IPS-15b (cell line): ENCODE measurements at regions not wholly inside any gene's neighbourhood (a gene's known extent, or its start where the extent isn't known, plus 50 kb on each side); places are given as distances from the start of the nearest gene placed in this dataset.
"Not testable (repeated sequence)": the region's sequence is repeated elsewhere in the genome, so short reads cannot be mapped to it uniquely, and the experiment has no call there.

Source experiments
- H3K27me3 ChIP-seq: one replicate; pipeline ENCODE4 v1.6.1; 2013; ENCODE audit warnings: low read length; ENCODE audit not compliant: control insufficient read depth, insufficient read depth
- H3K36me3 ChIP-seq: one replicate; pipeline ENCODE4 v1.6.1; 2013; ENCODE audit warnings: low read length; ENCODE audit not compliant: control insufficient read depth, insufficient read depth
- H3K4me1 ChIP-seq: one replicate; pipeline ENCODE4 v1.6.1; 2013; ENCODE audit warnings: mild to moderate bottlenecking, low read length; ENCODE audit not compliant: control insufficient read depth, insufficient read depth
- H3K4me3 ChIP-seq: one replicate; pipeline ENCODE4 v1.5.1; 2013; ENCODE audit warnings: low read depth, low read length
- H3K9ac ChIP-seq: one replicate; pipeline ENCODE4 v1.6.1; 2013; ENCODE audit warnings: low read depth, mild to moderate bottlenecking, low read length
- H3K9me3 ChIP-seq: one replicate; pipeline ENCODE4 v1.6.1; 2013; ENCODE audit warnings: mild to moderate bottlenecking, low read length; ENCODE audit not compliant: control insufficient read depth, insufficient read depth

DNA sequence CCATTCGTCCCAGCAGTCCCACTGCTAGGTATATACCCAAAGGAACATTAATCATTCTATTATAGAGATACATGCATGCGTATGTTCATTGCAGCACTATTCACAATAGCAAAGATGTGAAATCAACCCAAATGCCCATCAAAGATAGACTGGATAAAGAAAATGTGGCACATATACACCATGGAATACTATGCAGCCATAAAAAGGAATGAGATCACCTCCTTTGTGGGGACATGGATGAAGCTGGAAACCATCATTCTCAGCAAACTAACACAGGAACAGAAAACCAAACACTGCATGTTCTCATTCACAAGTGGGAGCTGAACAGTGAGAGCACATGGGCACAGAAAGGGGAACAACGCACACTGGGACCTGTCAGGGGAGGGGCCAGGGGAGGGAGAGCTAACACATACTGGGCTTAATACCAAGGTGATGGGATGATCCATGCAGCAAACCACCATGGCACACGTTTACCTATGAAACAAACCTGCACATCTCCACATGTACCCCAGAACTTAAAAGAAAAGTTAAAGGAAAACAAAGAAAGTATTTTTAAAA, 183.3 kb upstream of the PFKP start:
- H3K36me3 ChIP-seq, H3K9me3 ChIP-seq, H3K9ac ChIP-seq, H3K27me3 ChIP-seq, H3K4me3 ChIP-seq, H3K4me1 ChIP-seq: not testable (repeated sequence)

DNA sequence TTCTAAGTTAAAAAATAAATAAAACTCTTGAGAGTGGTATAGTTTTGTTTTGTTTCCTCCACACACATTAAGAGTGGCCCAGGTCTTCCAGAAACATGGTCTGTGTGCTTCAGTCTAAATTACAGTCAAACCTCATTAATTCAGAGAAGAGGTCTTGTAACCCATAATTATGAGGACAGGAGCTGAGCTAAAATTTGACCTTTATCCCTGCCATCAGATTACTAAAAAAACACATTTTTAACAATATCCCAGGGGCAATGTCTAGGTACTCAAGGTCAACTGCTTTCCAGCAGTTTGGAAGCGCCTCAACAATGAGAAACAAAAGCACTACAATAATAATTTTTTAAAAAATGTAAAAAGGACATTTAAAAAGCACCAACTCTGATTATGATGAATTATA, 184.1 kb upstream of the PFKP start:
- no peaks in the 10 kb centered on the region for H3K9me3 ChIP-seq
- H3K27me3 ChIP-seq = no peaks in the 10 kb centered on the region
- H3K4me1 ChIP-seq = no peaks in the 10 kb centered on the region
- no peak overlapping the region for H3K4me3 ChIP-seq
- no peaks in the 10 kb centered on the region for H3K36me3 ChIP-seq
- no peak overlapping the region for H3K9ac ChIP-seq

DNA sequence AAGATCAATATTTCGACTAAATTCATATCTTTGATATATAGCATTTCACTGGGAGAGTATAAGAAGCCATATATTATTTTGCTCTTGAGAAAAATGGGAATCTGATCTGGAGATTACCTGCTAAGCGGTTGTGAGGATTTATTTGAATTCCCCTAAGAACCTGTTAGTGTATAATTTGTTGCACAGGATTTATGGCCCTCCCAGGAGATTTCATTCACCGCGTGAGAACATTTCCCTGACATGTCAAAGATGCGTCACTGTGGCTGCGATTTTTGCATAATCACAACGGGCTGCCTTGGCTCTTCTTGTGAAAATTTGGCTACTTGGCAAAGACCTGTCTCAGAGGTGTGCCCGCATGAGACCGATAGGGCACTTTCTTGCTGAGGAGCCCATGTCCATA, 184.7 kb upstream of the PFKP start:
- Histone ChIP-seq H3K27me3 (no peaks in the 10 kb centered on the region), H3K36me3 (no peaks in the 10 kb centered on the region), H3K4me3 (no peak overlapping the region), H3K9me3 (no peaks in the 10 kb centered on the region), H3K9ac (no peak overlapping the region), H3K4me1 (no peaks in the 10 kb centered on the region)

DNA sequence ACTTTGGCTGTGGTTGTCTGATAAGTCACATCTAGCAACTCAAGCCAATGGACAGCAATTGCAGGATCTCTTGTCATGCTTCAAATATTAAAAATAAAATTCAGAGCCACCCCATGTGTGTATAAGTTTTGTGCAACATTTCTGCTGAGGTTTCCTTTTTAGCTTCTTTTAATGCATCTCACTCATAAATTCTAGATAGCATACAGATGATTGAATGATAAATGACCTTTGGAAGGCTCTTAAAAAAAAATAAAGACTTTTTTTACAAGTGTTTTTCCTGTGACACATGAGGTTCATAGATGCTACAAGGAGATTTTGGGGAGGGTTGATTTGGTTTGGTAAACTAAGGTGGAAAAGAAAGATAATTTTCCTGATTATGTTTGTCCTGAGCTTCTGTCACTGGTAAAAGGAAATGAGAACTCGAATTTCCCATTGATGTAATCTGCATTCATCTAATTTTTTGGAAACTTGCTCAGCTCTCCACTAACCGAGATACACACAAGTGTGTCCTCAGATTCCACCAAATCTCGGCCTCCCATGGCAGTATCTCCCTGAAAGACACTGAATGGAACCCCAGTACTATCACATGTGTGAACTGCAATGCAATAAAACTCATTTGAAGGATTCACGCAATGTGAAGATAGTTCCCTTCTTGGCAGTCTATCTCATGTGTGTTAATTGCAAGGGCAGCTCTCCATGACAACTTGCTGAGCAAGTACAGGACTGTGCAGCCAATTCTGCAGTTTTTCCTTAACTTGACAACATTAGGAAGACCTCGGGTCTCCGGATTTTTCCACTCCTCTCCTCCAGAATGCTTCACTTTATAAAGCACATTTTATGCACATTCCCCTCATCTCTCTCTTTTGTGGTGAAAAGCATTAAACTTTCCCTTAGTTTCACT, 185.4 kb upstream of the PFKP start:
- H3K9me3 ChIP-seq = no peaks in the 10 kb centered on the region
- no peaks in the 10 kb centered on the region for H3K4me1 ChIP-seq
- no peaks in the 10 kb centered on the region for H3K27me3 ChIP-seq
- H3K9ac ChIP-seq = no peak overlapping the region
- no peak overlapping the region for H3K4me3 ChIP-seq
- H3K36me3 ChIP-seq = no peaks in the 10 kb centered on the region

DNA sequence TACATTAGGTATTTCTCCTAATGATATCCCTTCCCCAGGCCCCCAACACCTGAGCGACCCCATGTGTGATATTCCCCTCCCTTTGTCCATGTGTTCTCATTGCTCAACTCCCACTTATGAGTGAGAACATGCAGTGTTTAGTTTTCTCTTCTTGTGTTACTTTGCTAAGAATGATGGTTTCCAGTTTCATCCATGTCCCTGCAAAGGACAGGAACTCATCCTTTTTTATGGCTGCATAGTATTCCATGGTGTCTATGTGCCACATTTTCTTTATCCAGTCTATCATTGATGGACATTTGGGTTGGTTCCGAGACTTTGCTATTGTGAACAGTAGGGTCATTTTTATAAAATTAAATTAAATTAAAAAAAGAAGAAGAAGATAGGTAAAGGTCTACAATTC, 187.3 kb upstream of the PFKP start:
- not testable (repeated sequence) for H3K36me3 ChIP-seq, H3K9ac ChIP-seq

DNA sequence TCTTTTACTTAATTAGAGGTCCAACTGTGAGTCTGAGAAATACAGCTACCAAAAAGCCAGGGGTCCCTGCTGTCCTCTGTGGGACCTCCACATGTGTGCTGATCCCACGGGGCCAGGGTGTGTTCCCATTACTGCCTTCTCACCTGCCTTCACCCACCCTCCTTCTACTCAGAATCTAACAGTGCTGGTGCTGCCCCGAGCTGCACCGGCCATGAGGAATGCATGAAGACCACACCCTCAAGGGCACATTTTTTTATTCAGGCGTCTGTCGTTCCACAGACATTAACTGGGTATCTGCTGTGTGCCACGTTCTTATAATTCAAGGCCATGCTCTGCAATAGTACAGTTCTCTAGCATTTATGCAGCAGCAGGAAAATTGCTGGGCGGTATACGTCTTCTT, 188.5 kb upstream of the PFKP start:
- H3K4me3 ChIP-seq = no peak overlapping the region
- no peaks in the 10 kb centered on the region for H3K36me3 ChIP-seq
- H3K27me3 ChIP-seq = no peaks in the 10 kb centered on the region
- no peak overlapping the region for H3K9ac ChIP-seq
- H3K4me1 ChIP-seq = no peaks in the 10 kb centered on the region
- no peaks in the 10 kb centered on the region for H3K9me3 ChIP-seq

More for the DNA sequence above, 187.3 kb upstream of the PFKP start:
- H3K4me1 ChIP-seq, H3K9me3 ChIP-seq, H3K27me3 ChIP-seq, H3K4me3 ChIP-seq: not testable (repeated sequence)

DNA sequence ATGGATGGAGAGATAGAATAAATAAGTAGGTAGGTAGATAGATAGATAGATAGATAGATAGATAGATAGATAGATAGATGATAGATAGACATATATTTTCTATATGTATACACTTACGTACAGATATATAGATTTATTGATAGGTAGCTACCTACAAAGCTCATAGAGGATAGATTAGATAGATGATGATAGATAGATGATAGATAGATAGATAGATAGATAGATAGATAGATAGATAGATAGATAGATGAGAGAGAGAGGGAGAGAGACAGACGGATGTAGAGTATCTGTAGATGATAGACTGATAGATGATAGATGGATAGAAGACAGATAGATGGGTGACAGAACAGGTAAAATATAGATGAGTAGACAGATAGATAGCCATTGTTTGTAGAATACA, 191.3 kb upstream of the PFKP start:
- Histone ChIP-seq H3K4me1 (peaks cover 1% of the 10 kb centered on the region), H3K9ac (no peak overlapping the region), H3K27me3 (no peaks in the 10 kb centered on the region), H3K9me3 (no peaks in the 10 kb centered on the region), H3K4me3 (no peak overlapping the region), H3K36me3 (no peaks in the 10 kb centered on the region)

DNA sequence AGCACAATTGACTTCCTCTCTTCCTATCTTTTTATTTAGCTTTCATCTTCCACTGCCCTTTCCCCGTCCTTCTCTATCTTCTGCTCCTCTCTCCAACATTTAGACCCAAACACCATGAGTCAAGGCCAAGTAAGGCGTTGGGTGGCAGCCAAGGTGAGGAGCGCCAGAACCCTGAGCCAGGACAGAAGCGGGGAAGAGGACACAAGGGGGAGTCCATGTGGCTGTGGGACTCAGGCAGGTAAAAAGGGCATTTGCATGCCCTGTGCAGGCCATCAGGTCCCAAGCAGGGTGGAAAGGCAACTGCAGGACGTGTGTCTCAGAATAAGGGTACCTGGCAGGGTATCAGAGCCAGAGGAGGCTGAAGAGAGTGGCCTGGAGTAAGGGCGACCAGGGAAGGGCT, 192.4 kb upstream of the PFKP start:
- H3K9me3 ChIP-seq = no peaks in the 10 kb centered on the region
- H3K4me1 ChIP-seq = peaks cover 2% of the 10 kb centered on the region
- H3K4me3 ChIP-seq = no peak overlapping the region
- no peak overlapping the region for H3K9ac ChIP-seq
- H3K36me3 ChIP-seq = no peaks in the 10 kb centered on the region
- no peaks in the 10 kb centered on the region for H3K27me3 ChIP-seq

DNA sequence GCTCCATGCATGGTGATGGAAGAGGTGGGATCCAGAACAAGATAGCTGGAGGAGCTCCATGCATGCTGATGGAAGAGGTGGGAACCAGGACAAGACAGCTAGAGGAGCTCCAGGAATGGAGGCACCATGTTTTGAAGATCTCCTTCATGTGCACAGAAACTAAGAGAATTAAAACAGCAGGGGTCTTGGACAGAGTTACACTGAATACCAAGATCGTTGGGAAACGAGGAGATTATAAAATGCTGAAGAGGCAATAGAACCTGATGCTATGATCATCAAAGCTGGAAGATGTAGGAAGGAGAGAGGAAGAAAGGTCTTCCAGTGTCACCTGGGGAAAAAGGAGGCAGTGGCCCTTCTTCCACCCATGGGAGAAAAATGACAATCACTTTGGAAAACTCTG, 193.6 kb upstream of the PFKP start:
- Histone ChIP-seq H3K9me3 (no peaks in the 10 kb centered on the region), H3K9ac (no peak overlapping the region), H3K4me3 (no peak overlapping the region), H3K36me3 (no peaks in the 10 kb centered on the region), H3K4me1 (peaks cover 2% of the 10 kb centered on the region), H3K27me3 (no peaks in the 10 kb centered on the region)

DNA sequence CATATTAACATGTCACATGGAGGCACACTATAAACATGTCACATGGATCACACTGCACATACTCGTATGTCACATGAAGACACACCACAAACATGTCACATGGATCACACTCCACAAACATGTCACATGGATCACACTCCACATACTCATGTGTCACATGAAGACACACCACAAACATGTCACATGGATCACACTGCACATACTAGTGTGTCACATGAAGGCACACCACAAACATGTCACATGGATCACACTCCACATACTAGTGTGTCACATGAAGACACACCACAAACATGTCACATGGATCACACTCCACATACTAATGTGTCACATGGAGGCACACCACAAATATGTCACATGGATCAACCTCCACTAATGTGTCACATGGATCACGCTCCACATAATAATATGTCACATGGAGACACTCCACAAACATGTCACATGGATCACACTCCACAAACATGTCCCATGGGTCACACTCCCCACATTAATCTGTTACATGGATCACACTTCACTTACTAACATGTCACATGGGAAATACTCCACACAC, 195.6 kb upstream of the PFKP start:
- Histone ChIP-seq H3K36me3 (no peaks in the 10 kb centered on the region), H3K4me1 (peaks cover 5% of the 10 kb centered on the region), H3K9ac (no peak overlapping the region)

DNA sequence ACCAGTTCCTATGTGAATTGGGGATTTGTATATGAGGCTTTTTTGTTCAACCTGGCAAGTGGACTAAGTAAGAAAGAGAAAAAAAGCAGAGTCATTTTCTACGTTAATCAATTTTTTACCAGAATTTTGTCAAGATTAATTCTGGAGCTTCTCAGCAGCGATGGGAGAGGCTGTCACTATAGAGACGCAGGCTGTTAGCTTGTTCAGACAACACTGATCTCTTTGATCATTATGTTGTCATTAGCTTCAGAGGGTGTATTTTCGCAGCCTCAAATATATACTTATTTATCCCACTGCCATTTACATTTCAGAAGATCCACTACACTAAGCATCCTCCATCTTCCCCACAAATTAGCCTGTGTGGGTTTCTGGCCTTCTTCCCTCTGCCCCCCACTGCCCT, 196.7 kb upstream of the PFKP start:
- Histone ChIP-seq H3K9ac (no peak overlapping the region), H3K4me3 (no peak overlapping the region), H3K4me1 (peaks cover 5% of the 10 kb centered on the region), H3K9me3 (no peaks in the 10 kb centered on the region), H3K36me3 (no peaks in the 10 kb centered on the region), H3K27me3 (no peaks in the 10 kb centered on the region)

More for the DNA sequence above, 195.6 kb upstream of the PFKP start:
- H3K4me3 ChIP-seq = no peak overlapping the region
- H3K9me3 ChIP-seq = no peaks in the 10 kb centered on the region
- H3K27me3 ChIP-seq = no peaks in the 10 kb centered on the region

DNA sequence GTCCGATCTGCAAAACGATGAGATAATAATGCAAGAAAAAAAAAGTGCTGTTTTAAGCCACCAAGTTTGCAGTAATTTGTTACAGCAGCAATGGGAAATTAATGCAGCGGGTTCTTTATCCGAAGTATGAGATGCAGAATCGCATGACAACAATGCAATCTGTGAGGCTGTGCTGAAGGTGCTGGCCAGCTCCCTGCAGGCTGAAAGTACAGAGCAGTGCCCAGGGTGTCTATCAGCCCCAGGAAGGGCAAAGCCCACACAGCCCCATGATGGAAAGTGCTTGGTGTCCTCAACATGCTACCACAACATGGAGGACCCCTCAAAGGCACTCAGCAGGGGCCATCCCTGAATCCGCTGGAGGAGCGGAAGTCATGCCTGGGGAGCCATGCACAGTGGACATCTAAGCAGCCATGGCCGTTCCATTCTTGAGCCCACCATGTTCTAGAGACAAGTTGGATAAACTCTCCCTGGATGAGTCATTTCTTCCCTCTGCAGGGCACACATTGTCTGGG, 199.5 kb upstream of the PFKP start:
- Histone ChIP-seq H3K4me1 (peaks cover 5% of the 10 kb centered on the region), H3K9me3 (no peaks in the 10 kb centered on the region), H3K36me3 (no peaks in the 10 kb centered on the region), H3K9ac (no peak overlapping the region), H3K4me3 (no peak overlapping the region), H3K27me3 (no peaks in the 10 kb centered on the region)
